Ovary (tissue), 3 donors: ENCODE measurements at regions not wholly inside any gene's neighbourhood (a gene's known extent, or its start where the extent isn't known, plus 50 kb on each side); places are given as distances from the start of the nearest gene placed in this dataset.
"Not testable (repeated sequence)": the region's sequence is repeated elsewhere in the genome, so short reads cannot be mapped to it uniquely, and the experiment has no call there.

ENCODE experiments used
- POLR2A ChIP-seq: fragments of 450-650 bp; IDR thresholded peaks from one replicate; pipeline ENCODE4 v1.6.1; 2017; ENCODE audit warnings: antibody characterized with exemption, mild to moderate bottlenecking, moderate library complexity
- TF ChIP-seq, protein P1 (sequence below), 3 donors: fragments of 450-650 bp in 2 of 3; fragments of 200-600 bp in 1 of 3; IDR thresholded peaks; one replicate each; pipeline versions ENCODE4 v1.5.1 to v1.8.0; 2016 to 2022; ENCODE audit warnings: antibody characterized with exemption in 3 of 3, mild to moderate bottlenecking in 1 of 3
- donor health status: DM: no; HTN: no; CAD: no.

DNA sequence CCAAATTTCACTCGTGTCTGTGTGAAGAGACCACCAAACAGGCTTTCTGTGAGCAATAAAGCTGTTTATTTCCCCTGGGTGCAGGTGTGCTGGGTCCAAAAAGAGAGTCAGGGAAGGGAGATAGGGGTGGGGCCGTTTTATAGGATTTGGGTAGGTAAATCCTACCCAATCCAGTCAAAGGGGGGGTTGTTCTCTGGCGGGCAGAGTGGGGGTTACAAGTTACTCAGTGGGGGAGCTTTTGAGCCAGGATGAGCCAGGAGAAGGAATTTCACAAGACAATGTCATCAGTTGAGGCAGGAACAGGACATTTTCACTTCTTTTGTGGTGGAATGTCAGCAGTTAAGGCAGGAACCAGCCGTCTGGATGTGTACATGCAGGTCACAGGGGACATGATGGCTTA lies 487.2 kb upstream of the ADGRL4 start:
- not testable (repeated sequence) for TF ChIP-seq POLR2A
- TF ChIP-seq, protein P1, sequence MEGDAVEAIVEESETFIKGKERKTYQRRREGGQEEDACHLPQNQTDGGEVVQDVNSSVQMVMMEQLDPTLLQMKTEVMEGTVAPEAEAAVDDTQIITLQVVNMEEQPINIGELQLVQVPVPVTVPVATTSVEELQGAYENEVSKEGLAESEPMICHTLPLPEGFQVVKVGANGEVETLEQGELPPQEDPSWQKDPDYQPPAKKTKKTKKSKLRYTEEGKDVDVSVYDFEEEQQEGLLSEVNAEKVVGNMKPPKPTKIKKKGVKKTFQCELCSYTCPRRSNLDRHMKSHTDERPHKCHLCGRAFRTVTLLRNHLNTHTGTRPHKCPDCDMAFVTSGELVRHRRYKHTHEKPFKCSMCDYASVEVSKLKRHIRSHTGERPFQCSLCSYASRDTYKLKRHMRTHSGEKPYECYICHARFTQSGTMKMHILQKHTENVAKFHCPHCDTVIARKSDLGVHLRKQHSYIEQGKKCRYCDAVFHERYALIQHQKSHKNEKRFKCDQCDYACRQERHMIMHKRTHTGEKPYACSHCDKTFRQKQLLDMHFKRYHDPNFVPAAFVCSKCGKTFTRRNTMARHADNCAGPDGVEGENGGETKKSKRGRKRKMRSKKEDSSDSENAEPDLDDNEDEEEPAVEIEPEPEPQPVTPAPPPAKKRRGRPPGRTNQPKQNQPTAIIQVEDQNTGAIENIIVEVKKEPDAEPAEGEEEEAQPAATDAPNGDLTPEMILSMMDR (IDR thresholded peaks at IDR 0.05): not testable (repeated sequence)
